Germinal center (tissue), 1 donor: ENCODE measurements at regions not wholly inside any gene's neighbourhood (a gene's known extent, or its start where the extent isn't known, plus 50 kb on each side); places are given as distances from the start of the nearest gene placed in this dataset.

ENCODE experiments used
- DNase-seq: peaks from one replicate; pipeline ENCODE4 v3.0.0; 2012; ENCODE audit warnings: mixed read lengths, low spot score

DNA sequence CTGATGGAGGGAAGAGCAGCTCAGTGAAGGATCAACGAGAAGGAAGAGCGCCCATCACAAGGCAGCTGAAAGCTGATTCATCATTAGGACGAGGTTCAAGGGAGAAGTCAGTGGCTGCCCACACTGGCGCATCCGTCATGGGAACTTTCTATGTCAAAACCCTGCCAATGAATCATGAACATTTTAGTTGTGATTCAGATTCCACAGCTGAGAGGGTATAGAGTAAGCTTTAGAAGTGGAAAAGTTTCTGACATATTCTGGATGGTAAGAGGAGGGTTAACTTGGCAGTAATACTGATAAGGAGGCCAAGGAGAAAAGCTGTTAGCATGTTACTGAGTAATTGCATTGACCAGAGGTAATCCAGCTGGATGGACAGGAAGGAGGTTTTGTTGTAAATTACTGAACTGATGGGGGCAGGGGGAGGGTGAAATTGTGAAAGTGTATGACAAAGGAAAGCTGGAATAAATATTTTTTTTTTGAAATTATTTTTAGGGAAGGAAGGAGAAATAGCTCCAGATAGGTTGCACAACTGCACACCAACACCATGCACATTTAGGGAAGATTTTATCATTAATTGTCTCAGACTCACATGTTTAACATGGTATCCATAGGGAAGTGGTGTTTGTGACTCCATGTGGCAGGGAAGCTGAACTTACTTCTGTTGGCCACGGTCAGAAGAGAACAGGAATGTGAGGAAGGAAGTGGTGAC lies 78.3 kb upstream of the NRP1 start:
- DNase-seq, result no peak

- no peak for DNase-seq
These were observed 77.8 kb upstream of the NRP1 start for GRCh38 chr10:33412241-33412640.

GRCh38 chr10:33410860-33411234 lies 76.4 kb upstream of the NRP1 start:
- no peak for DNase-seq

- DNase-seq, result no peak
These were observed 75.8 kb upstream of the NRP1 start for GRCh38 chr10:33410096-33410859.

GRCh38 chr10:33406596-33406995 lies 72.1 kb upstream of the NRP1 start:
- DNase-seq, result no peak

DNA sequence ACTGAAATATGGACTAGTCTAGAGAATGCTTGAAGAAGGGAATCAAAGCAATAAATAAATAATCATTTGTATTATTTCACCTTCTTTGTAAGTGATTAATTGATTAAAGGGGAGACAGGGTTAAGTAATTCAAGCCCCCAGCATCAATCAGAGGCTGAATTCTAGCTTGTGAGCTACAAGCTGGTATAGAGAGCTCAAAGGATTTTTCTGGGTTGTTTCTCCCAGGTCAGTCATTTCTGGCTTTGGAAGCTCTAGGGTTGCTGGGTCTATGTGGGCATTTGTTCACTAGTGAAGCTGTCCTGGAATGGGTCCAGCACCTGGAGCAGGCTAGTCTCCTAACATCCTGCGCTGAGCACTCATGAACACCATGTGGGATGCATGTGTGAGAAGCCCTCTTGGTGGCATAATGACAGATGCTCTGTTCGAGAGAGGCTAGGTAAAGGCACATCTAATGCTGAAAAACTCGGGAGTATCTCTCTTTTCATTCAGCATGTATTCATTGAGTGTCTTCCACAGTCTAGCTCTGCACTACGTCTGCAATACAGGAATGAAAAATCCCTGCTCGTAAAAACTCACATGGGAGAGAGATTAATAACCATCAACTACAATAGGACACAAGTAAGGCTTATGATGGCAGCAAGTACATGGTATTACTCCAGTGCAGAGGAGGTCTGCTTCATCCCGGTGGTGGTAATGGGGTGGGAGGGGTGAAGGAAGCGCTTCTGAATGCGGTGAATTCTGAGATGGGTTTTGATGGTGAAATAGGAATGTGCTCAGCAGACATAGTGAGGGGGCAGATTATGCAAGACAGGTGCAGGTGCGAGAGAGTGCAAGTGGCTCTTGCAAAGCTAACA lies 68.0 kb upstream of the NRP1 start:
- no peak for DNase-seq

DNA sequence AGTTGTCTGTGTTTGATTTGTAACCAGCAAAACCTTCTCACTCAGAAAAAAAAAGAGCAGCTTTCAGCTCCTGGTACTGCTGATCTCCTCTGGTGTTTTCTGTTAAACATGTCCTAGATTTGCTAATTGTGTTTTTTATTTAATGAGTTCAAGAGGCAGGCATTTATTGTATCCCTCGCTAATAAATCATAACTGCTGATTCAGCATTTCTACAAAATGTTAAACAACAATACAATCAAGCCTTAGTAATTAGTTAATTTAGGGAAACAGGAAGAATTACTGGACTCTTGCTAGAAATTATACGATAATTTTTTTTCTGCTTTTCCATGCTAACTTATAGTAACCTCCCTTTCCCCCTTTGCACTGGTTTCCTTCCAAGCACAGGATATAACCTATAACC lies 66.8 kb upstream of the NRP1 start:
- DNase-seq, result no peak

GRCh38 chr10:33398796-33399195 lies 64.3 kb upstream of the NRP1 start:
- DNase-seq, result no peak

- no peak for DNase-seq
These were observed 62.5 kb upstream of the NRP1 start for GRCh38 chr10:33396938-33397337.

- no peak for DNase-seq
These were observed 61.8 kb upstream of the NRP1 start for GRCh38 chr10:33396279-33396678.

DNA sequence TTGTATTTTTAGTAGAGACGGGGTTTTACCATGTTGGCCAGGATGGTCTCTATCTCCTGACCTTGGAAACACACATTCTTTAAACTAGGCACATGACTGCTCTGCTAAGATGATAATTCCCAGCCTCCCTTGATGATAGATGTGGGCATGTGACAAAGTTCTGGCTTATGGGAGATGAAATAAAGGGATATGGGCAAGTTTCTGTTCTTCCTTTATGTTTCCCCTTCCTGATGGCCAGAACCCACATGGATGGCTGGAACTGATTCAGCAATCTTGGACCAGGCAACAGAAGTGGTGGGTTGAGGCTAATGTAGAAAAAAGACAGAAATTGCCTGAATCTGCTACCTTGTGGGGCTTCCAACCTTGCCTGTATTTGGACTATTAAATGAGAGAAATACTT lies 60.7 kb upstream of the NRP1 start:
- DNase-seq, result no peak

GRCh38 chr10:33392706-33393105 lies 58.2 kb upstream of the NRP1 start:
- no peak for DNase-seq

- DNase-seq, result no peak
These were observed 57.4 kb upstream of the NRP1 start for GRCh38 chr10:33391611-33392465.

GRCh38 chr10:33390046-33390445 lies 55.6 kb upstream of the NRP1 start:
- DNase-seq, result no peak

DNA sequence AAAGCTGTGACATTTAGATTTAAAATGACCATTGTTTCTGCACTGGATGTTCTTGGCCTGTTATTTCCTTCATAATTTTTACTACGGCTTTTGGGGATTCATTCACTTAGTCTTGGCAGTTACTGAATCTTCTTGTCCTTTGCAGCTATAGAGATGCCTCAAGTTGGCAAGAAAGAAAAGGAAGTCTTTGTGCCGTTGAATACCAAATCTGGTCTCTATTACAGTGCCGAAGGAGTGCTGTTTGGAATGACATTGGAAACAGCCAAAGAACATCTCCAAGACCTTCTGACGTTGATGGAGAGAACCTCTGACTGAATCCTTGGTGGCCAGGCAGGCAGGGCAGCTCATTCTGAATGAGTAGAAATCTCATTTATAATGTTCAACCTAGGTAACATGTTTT lies 54.3 kb upstream of the NRP1 start:
- no peak for DNase-seq

DNA sequence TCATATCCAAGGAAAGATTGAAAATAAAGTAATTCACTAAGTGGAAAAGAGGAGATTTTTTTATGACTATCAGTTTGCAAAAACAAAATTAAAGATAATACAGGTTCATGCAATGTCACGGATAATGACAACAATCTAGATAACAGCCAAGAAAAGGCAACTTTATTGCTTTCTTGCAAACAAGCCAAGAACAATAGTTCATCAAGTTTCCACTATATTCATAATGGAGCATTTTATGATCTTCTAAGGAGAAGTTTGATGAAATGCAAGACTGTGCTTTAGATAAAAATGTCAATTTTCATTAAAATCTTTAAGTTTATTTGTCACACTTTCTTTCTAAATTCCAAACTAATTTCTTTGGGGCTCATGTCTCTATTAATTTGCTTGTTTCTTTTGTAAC lies 53.9 kb upstream of the NRP1 start:
- DNase-seq, result no peak

DNA sequence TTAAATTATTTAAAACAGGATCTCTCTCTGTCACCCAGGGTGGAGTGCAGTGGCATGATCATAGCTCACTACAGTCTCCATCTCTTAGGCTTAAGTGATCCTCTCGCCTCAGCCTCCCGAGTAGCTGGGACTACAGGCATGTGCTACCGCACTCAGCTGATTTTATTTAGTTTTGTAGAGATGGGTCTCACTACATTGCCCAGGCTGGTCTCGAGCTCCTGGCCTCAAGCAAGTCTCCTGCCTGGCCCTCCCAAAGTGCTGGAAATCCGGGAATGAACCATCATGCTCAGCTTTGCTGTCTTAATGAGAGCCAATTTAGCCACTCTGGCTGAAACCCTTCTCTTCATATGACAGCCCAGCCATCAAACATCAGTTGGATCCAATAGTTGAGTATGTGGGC lies 53.3 kb upstream of the NRP1 start:
- DNase-seq, result no peak

DNA sequence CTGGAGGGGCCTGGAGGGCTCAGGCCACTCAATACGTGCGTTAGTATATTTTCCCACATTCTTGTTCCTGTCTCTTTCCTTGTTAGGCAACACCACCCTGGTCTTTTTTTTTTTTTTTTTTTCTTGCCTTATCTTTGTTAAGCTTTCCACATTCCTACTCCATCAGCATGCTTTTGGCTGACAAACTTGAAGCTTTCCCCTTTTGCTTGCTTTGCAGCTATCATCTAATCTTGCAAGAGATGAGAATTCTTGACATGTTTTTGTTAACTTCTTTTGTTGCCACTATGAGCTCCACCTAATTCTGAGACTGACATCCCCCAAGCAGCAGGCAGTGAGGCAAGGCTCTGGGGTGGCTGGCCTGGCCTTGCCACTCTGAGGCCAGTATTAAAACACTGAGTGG lies 52.5 kb upstream of the NRP1 start:
- no peak for DNase-seq

- DNase-seq, result no peak
These were observed 51.2 kb upstream of the NRP1 start for GRCh38 chr10:33385686-33386085.

DNA sequence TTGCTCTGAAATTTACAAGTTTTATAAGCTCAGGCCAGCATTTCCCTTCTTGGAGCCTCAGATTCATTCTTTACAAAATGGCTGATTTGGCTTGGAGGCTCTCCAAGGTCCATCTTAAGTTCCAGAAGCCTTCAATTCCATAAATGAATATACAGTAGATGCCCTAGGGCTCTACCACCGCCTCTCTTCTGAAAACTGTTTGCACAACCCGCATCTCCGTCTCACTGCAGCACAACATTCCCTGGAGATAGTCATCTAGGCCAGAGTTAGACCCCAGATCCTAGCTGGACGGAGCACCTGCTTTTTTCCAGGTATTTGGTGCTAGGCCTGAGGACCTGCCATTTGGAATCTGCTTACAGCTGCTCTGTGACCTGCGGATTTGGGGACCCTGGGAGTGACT lies 50.5 kb upstream of the NRP1 start:
- DNase-seq, result no peak
